Panc1 (cell line): ENCODE measurements at regions not wholly inside any gene's neighbourhood (a gene's known extent, or its start where the extent isn't known, plus 50 kb on each side); places are given as distances from the start of the nearest gene placed in this dataset.

Experiments used
- ATAC-seq: fragments of 200-7000 bp; cut with Tn5 transposase; 2 replicates; pipeline ENCODE4 v1.9.1; 2020; ENCODE audit warnings: mild to moderate bottlenecking, moderate library complexity
- BruUV-seq: library from RNA; stranded (reverse); fragments of 400-500 nt; replicated peaks from 2 replicates; lab custom pipeline; 2021; lab: Mats Ljungman, UMichigan
- CTCF ChIA-PET: fragments of 300-600 bp; sonication (Branson Sonifier 250); formaldehyde crosslinking; loops from one replicate; lab custom pipeline; 2022; ENCODE audit warnings: antibody characterized with exemption; lab: Charles Lee
- POLR2A ChIA-PET: fragments of 300-600 bp; sonication (Branson Sonifier 250); formaldehyde crosslinking; loops from one replicate; lab custom pipeline; 2022; ENCODE audit warnings: antibody characterized with exemption; lab: Charles Lee
- DNase-seq: peaks from one replicate; pipeline ENCODE4 v3.0.0-alpha.2; 2010; ENCODE audit warnings: low read depth, low spot score
- H3K27ac ChIP-seq: 2 replicates; pipeline ENCODE4 v1.5.1; 2011; ENCODE audit warnings: mild to moderate bottlenecking, low read length, inconsistent platforms
- H3K27me3 ChIP-seq: fragments of 200-500 bp; sonication (Bioruptor generic); 2 replicates; pipeline ENCODE4 v1.6.0; 2014; ENCODE audit warnings: low read length, inconsistent platforms; ENCODE audit not compliant: control insufficient read depth, insufficient read depth
- H3K36me3 ChIP-seq: fragments of 200-500 bp; sonication (Bioruptor generic); 2 replicates; pipeline ENCODE4 v1.5.1; 2014; ENCODE audit warnings: inconsistent platforms, mild to moderate bottlenecking, low read length, moderate library complexity; ENCODE audit not compliant: control insufficient read depth, insufficient read depth
- H3K4me1 ChIP-seq: 2 replicates; pipeline ENCODE4 v1.5.1; 2011; ENCODE audit warnings: inconsistent platforms, mild to moderate bottlenecking, low read length, moderate library complexity; ENCODE audit not compliant: control insufficient read depth, insufficient read depth
- H3K4me3 ChIP-seq, 2 experiments: 2 replicates each; pipeline ENCODE4 v1.5.1; 2011 to 2012; ENCODE audit warnings: low read depth in 2 of 2, low read length in 2 of 2, mild to moderate bottlenecking in 2 of 2, inconsistent platforms in 1 of 2, moderate library complexity in 1 of 2
- H3K9me3 ChIP-seq: fragments of 200-500 bp; sonication (Bioruptor generic); 2 replicates; pipeline ENCODE4 v1.5.1; 2014; ENCODE audit warnings: low read depth, mild to moderate bottlenecking, inconsistent platforms, low read length, moderate library complexity; ENCODE audit not compliant: control insufficient read depth, insufficient read depth
- CTCF ChIP-seq: fragments of 450-650 bp; IDR thresholded peaks from 2 replicates; pipeline ENCODE4 v1.5.1; 2017; ENCODE audit warnings: mild to moderate bottlenecking
- POLR2AphosphoS5 ChIP-seq: IDR thresholded peaks from 2 replicates; pipeline ENCODE4 v1.6.1; 2012; ENCODE audit warnings: mild to moderate bottlenecking, low read depth, low read length, moderate library complexity
- SIN3A ChIP-seq: IDR thresholded peaks from 2 replicates; pipeline ENCODE4 v1.6.1; 2012; ENCODE audit warnings: low read depth, mild to moderate bottlenecking, low read length, moderate library complexity, borderline replicate concordance; ENCODE audit not compliant: insufficient read depth
- TCF7L2 ChIP-seq: IDR thresholded peaks from 2 replicates; pipeline ENCODE4 v1.6.1; 2011; ENCODE audit warnings: mild to moderate bottlenecking, low read depth, low read length, inconsistent platforms
- in situ Hi-C: cut with HindIII; loops from 2 replicates; pipeline ENCODE4 v1.10.0; 2016; ENCODE audit warnings: low sequenced_read_pairs, low pct_unique_long_range_greater_than_20kb
- intact Hi-C: fragments of 100-400 bp; cut with micrococcal nuclease; formaldehyde crosslinking; loops from one replicate; pipeline ENCODE4 v1.10.0; 2022; ENCODE audit not compliant: unreplicated experiment
- TF ChIP-seq, protein P1 (sequence below), 2 experiments: IDR thresholded peaks; 2 replicates each; pipeline ENCODE4 v1.6.1; 2011 to 2012; ENCODE audit warnings: low read depth in 2 of 2, control low read depth in 1 of 2, low read length in 1 of 2, mild to moderate bottlenecking in 1 of 2, moderate library complexity in 1 of 2; ENCODE audit not compliant: insufficient read depth in 1 of 2

- no peak overlapping the region for H3K27ac ChIP-seq
- H3K27me3 ChIP-seq: no peaks in the 10 kb centered on the region
- intact Hi-C loops: no loop called here
- TF ChIP-seq POLR2AphosphoS5: no peak
- no peak for TF ChIP-seq TCF7L2
- TF ChIP-seq SIN3A: no peak
- TF ChIP-seq, protein P1, sequence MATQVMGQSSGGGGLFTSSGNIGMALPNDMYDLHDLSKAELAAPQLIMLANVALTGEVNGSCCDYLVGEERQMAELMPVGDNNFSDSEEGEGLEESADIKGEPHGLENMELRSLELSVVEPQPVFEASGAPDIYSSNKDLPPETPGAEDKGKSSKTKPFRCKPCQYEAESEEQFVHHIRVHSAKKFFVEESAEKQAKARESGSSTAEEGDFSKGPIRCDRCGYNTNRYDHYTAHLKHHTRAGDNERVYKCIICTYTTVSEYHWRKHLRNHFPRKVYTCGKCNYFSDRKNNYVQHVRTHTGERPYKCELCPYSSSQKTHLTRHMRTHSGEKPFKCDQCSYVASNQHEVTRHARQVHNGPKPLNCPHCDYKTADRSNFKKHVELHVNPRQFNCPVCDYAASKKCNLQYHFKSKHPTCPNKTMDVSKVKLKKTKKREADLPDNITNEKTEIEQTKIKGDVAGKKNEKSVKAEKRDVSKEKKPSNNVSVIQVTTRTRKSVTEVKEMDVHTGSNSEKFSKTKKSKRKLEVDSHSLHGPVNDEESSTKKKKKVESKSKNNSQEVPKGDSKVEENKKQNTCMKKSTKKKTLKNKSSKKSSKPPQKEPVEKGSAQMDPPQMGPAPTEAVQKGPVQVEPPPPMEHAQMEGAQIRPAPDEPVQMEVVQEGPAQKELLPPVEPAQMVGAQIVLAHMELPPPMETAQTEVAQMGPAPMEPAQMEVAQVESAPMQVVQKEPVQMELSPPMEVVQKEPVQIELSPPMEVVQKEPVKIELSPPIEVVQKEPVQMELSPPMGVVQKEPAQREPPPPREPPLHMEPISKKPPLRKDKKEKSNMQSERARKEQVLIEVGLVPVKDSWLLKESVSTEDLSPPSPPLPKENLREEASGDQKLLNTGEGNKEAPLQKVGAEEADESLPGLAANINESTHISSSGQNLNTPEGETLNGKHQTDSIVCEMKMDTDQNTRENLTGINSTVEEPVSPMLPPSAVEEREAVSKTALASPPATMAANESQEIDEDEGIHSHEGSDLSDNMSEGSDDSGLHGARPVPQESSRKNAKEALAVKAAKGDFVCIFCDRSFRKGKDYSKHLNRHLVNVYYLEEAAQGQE (IDR thresholded peaks at IDR 0.05; ENCODE audit: insufficient read depth in 1 of 2, low read depth in 2 of 2, low read length in 1 of 2): no peak
- no peak for TF ChIP-seq CTCF
- ATAC-seq (no peak), DNase-seq (no peak)
- H3K4me3 ChIP-seq: no peak overlapping the region
- in situ Hi-C loops: no loop called here
- no TSS peak for BruUV-seq
- no peaks in the 10 kb centered on the region for H3K36me3 ChIP-seq
- POLR2A ChIA-PET: no interaction called here
- CTCF ChIA-PET: no interaction called here
- H3K9me3 ChIP-seq: no peaks in the 10 kb centered on the region
- H3K4me1 ChIP-seq: no peaks in the 10 kb centered on the region
Measured at GRCh38 chr3:181279239-181279565, 289.7 kb upstream of the DNAJC19 start.

- H3K27ac ChIP-seq: no peak overlapping the region
- no peaks in the 10 kb centered on the region for H3K36me3 ChIP-seq
- CTCF ChIA-PET: no interaction called here
- DNase-seq (no peak), ATAC-seq (no peak)
- no peaks in the 10 kb centered on the region for H3K9me3 ChIP-seq
- intact Hi-C loops (no loop called here), in situ Hi-C loops (no loop called here)
- TF ChIP-seq CTCF: peak; percentile 36; the same call in 1 of the 2 replicates
- TF ChIP-seq TCF7L2: no peak
- TF ChIP-seq, protein P1 (IDR thresholded peaks at IDR 0.05; ENCODE audit: insufficient read depth in 1 of 2, low read depth in 2 of 2, low read length in 1 of 2): no peak
- no peak for TF ChIP-seq SIN3A
- TF ChIP-seq POLR2AphosphoS5: no peak
- no peak overlapping the region for H3K4me3 ChIP-seq
- H3K27me3 ChIP-seq: no peaks in the 10 kb centered on the region
- POLR2A ChIA-PET: no interaction called here
- no peaks in the 10 kb centered on the region for H3K4me1 ChIP-seq
- BruUV-seq: no TSS peak
Measured at GRCh38 chr3:181278468-181279238, 289.1 kb upstream of the DNAJC19 start.
